Aorta (tissue), 5 donors: ENCODE measurements at regions not wholly inside any gene's neighbourhood (a gene's known extent, or its start where the extent isn't known, plus 50 kb on each side); places are given as distances from the start of the nearest gene placed in this dataset.

Experiments
- ATAC-seq: fragments of 200-7000 bp; cut with Tn5 transposase; one replicate; pipeline ENCODE4 v1.9.1; 2022; ENCODE audit warnings: moderate library complexity; ENCODE audit not compliant: low FRiP score
- DNase-seq, 2 donors: peaks; one replicate each; pipeline ENCODE4 v3.0.0-alpha.2; 2020
- H3K27ac ChIP-seq, 2 donors: one replicate each; pipeline ENCODE4 v1.5.1; 2013; ENCODE audit warnings: low read length in 2 of 2, mild to moderate bottlenecking in 2 of 2, moderate library complexity in 2 of 2, control low read depth in 1 of 2, inconsistent platforms in 1 of 2, low read depth in 1 of 2
- H3K27me3 ChIP-seq, 2 donors: one replicate each; pipeline ENCODE4 v1.6.1; 2013; ENCODE audit warnings: control low read depth in 1 of 2, low read length in 1 of 2, mild to moderate bottlenecking in 1 of 2, moderate library complexity in 1 of 2; ENCODE audit not compliant: insufficient read depth in 2 of 2, control insufficient read depth in 1 of 2
- H3K36me3 ChIP-seq, 2 donors: one replicate each; pipeline ENCODE4 v1.6.1; 2013; ENCODE audit warnings: control low read depth in 1 of 2, low read length in 1 of 2, mild to moderate bottlenecking in 1 of 2; ENCODE audit not compliant: insufficient read depth in 2 of 2, control insufficient read depth in 1 of 2
- H3K4me1 ChIP-seq, 2 donors: one replicate each; pipeline ENCODE4 v1.6.1; 2013; ENCODE audit warnings: low read length in 2 of 2, control low read depth in 1 of 2, mild to moderate bottlenecking in 1 of 2, moderate library complexity in 1 of 2; ENCODE audit not compliant: insufficient read depth in 2 of 2, control insufficient read depth in 1 of 2
- H3K4me3 ChIP-seq, 2 donors: one replicate each; pipeline ENCODE4 v1.5.1; 2013; ENCODE audit warnings: low read length in 2 of 2, control low read depth in 1 of 2, mild to moderate bottlenecking in 1 of 2
- H3K9me3 ChIP-seq: one replicate; pipeline ENCODE4 v1.6.1; 2013; ENCODE audit warnings: mild to moderate bottlenecking, low read length; ENCODE audit not compliant: control insufficient read depth
- WGBS, 2 donors: extraction: QIAGEN DNeasy Blood & Tissue Kit; methylation state at CpG; one replicate each; pipeline ENCODE4 v1.1.7; 2013; 5-methylcytosine and 5-hydroxymethylcytosine counted together
- intact Hi-C, 2 donors: fragments of 100-400 bp; cut with DNase I; formaldehyde crosslinking; loops; one replicate each; pipeline versions ENCODE4 v1.14.2 to v1.15.0; 2022
- donor health status: healthy with polysubstance abuse.
- donor health status: Bipolar disorder and iron deficiency.
- donor health status: DM: no; HTN: no; CAD: no.
- donor health status: DM: no; HTN: no; CAD: no.
- donor health status: DM: yes; HTN: yes; CAD: no.

DNA sequence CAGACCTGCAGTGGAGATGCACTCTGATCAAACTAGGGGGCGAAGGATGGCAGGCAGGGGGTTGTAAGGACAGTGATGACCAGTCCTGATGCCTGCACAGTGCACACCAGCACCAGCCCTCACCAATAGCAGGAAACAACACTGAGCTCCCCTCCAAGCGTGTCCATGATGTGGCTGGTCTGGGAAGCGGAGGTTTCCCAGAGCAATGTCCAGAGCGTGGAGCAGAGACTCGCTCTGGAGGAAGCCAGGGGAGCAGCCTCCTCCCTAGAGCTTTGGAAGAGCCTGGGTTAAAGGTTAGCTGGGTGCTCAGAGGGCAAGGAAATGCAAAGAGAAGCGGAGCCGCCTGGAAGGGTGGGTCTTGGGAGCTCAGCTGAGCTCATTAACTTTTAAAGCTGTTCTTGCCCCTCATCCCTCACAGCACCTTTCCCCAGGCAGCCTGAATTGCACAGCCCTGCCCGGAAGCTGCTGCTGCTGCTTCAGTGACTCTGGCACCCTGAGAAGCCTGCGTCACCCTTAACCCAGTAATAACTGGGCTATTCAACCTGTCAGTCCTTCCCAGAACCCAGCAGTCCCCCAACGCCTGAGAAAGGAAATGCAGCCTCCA lies 162.2 kb upstream of the RAB4A start:
- peak; percentile 72 to 83 for DNase-seq
- 41 to 58% methylated on average over 10 of the region's 10 CpGs for WGBS, 2 donors
- peak; percentile 68 for ATAC-seq
- peak overlapping the region; percentile 86 to 98 for H3K27ac ChIP-seq
- H3K4me3 ChIP-seq, result no peak overlapping the region
- H3K27me3 ChIP-seq, result no peaks in the 10 kb centered on the region
- no peaks in the 10 kb centered on the region for H3K36me3 ChIP-seq
- intact Hi-C loops, result no loop called here
- H3K9me3 ChIP-seq, result no peaks in the 10 kb centered on the region
- H3K4me1 ChIP-seq, result peaks cover 0 to 11% of the 10 kb centered on the region in 2 donors

DNA sequence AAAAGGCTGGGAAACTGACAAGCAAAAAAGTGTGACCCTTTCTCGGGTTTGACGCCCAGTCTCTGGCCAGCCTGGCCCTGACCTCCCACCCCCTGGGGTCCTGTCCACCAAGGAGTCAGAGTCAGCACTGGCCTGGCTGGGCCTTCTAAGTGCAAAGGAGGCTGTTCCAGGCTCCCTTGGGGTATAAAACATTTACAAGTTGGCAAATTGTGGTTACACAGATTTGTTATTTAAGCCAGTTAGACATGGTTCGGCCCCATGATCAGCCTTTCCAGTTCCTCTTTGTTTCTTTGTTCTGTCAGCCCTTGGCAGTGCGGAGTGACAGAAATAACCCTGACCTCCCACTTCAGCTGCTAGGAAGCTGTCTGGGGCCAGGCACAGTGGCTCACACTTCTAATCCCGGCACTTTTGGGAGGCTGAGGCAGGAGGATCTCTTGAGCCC lies 161.6 kb upstream of the RAB4A start:
- Histone ChIP-seq H3K4me3 (no peak overlapping the region), H3K27ac (peak overlapping the region; percentile 86 to 98), H3K27me3 (no peaks in the 10 kb centered on the region), H3K36me3 (no peaks in the 10 kb centered on the region), H3K9me3 (no peaks in the 10 kb centered on the region), H3K4me1 (peaks cover 0 to 11% of the 10 kb centered on the region in 2 donors)
- ATAC-seq (peak; percentile 68), DNase-seq (peak in 1 of 2 donors; percentile 79)
- intact Hi-C loops, result no loop called here
- 5 to 6% methylated on average over 5 of the region's 5 CpGs for WGBS, 2 donors

DNA sequence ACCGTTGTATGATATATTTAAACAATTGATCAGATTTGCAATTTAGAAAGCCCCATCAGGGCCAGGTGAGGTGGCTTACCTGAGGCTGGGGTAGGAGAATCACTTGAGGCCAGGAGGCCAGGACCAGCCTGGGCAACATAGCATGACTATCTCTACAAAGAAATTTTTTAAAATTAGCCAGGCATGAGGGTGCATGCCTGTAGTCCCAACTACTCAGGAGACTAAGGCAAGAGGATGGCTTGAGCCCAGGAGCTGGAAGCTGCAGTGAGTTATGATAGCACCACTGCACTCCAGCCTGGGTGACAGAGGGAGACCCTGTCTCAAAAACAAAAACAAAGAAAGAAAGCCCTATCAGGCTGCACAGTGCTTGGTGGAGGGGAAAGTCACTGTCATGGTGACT lies 159.9 kb upstream of the RAB4A start:
- Histone ChIP-seq H3K36me3 (no peaks in the 10 kb centered on the region), H3K27me3 (no peaks in the 10 kb centered on the region), H3K4me3 (no peak overlapping the region), H3K9me3 (no peaks in the 10 kb centered on the region), H3K27ac (peak overlapping the region in 1 of 2 donors; percentile 1), H3K4me1 (peaks cover 0 to 4% of the 10 kb centered on the region in 2 donors)
- 90 to 93% methylated on average over 1 of the region's 1 CpG for WGBS, 2 donors
- intact Hi-C loops, result no loop called here
- ATAC-seq (no peak), DNase-seq (no peak)

DNA sequence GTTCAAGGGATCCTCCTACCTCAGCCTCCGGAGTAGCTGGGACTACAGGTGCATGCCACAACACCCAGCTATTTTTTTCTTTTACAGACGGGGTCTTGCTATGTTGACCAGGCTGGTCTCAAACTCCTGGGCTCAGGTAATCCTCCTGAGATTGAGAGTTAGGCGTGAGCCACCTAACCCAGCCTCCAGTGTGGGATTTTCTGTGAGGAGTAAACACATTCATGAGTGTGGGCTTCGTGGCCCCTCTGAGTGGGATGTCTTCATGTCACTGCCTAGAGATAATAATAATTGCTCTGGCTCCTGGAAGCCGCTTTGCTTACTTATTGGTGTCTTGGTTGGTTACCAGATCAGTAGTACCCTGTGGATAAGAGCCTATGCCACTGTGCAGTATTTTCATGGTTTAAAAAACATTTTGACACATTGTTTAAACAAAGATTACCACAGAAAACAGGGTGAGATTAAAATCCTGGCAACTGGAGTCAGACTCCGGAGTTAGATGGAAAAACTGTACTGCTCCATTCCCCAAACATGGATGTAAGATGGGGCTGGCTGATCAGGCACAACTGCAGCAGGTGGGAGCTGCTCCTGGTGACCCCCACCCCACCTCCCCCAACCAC lies 159.1 kb upstream of the RAB4A start:
- DNase-seq (no peak), ATAC-seq (no peak)
- Histone ChIP-seq H3K4me3 (no peak overlapping the region), H3K9me3 (no peaks in the 10 kb centered on the region), H3K36me3 (no peaks in the 10 kb centered on the region), H3K27ac (peak overlapping the region in 1 of 2 donors; percentile 12), H3K4me1 (peaks cover 0 to 4% of the 10 kb centered on the region in 2 donors), H3K27me3 (no peaks in the 10 kb centered on the region)
- intact Hi-C loops, result no loop called here
- WGBS, 2 donors, result 51 to 58% methylated on average over 6 of the region's 6 CpGs

DNA sequence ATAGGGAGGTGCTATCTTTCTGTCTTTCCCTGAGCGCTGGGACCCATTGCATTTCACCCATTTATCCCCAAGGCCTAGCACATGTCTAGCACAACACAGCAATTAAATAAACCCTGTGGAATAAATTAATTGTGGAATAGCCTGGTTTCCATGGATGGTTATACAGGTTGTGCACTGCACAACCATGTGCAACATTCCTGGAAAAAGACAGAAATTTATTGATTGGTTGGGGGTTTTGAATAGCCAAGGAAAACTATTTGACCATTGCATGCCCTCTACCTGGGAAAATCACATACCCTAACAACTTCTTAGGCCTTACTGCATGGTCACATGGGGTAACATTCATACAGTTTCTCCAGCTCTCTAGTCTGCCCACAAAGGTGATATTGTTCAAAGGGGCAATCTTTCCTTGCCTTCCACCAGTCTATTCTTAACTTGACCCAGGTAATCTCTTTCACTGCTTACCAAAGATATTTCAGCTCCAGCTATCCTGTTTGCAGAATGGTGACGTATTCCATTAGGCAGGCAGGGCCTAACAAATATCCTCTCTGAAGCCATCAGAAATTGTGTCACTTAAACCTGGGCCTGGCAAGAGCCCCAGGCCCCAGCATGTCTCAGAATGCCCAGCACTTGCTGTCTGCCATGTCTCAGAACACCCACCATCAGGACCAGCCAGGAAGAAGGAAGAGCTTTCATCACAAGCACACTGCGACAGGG lies 157.9 kb upstream of the RAB4A start:
- ATAC-seq (no peak), DNase-seq (no peak)
- H3K27ac ChIP-seq, result no peak overlapping the region
- H3K4me1 ChIP-seq, result peaks cover 0 to 4% of the 10 kb centered on the region in 2 donors
- H3K9me3 ChIP-seq, result no peaks in the 10 kb centered on the region
- H3K27me3 ChIP-seq, result no peaks in the 10 kb centered on the region
- intact Hi-C loops, result no loop called here
- no peaks in the 10 kb centered on the region for H3K36me3 ChIP-seq
- WGBS, 2 donors, result 99% methylated on average over 3 of the region's 3 CpGs
- H3K4me3 ChIP-seq, result no peak overlapping the region

DNA sequence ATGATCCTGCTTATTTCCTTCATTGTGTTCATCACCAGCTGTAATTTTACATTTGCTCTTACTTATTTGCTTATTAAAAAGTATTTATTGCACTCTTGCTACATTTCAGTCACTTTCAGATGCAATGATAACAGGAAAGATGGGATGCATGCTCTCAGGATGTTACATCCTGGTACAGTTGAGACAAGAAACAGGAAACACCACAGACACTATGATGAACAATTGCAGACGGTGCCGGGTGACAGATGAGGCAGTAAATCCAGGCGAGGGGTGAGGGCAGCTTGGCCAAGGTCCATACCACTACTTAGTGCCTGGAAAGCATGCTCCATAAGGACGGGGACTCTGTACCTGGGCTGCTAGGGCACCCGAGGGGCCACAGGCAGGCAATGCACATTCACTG lies 156.6 kb upstream of the RAB4A start:
- H3K27ac ChIP-seq, result no peak overlapping the region
- no peaks in the 10 kb centered on the region for H3K27me3 ChIP-seq
- H3K4me1 ChIP-seq, result no peaks in the 10 kb centered on the region
- no peak for DNase-seq
- H3K4me3 ChIP-seq, result no peak overlapping the region
- H3K36me3 ChIP-seq, result no peaks in the 10 kb centered on the region
- intact Hi-C loops, result no loop called here
- 87 to 89% methylated on average over 5 of the region's 5 CpGs for WGBS, 2 donors
- no peak for ATAC-seq
- no peaks in the 10 kb centered on the region for H3K9me3 ChIP-seq

DNA sequence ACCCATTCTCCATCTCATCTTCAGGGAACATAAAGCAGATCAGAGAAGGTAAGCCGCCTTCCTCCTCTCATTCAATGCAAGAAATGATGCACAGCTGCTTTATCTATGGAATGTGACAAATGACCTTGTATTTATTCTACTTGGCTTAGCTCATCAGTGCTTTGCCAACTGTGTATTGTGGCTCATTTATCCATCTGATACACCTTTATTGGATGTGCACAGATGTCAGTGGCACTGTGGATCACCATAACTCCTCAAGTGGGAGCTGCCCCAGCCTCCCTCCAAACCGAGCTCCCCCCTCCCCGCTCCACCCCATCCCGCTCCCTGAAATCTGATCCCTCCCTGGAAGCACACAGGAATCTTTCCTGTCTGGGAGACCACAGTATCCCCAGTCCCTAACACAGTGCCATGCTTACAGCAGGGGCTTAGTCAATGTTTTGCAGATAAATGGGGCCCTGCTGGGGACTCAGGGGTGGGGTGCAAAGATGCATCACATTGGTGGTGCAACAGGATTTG lies 156.0 kb upstream of the RAB4A start:
- no peak overlapping the region for H3K27ac ChIP-seq
- no peaks in the 10 kb centered on the region for H3K4me1 ChIP-seq
- no peak for DNase-seq

DNA sequence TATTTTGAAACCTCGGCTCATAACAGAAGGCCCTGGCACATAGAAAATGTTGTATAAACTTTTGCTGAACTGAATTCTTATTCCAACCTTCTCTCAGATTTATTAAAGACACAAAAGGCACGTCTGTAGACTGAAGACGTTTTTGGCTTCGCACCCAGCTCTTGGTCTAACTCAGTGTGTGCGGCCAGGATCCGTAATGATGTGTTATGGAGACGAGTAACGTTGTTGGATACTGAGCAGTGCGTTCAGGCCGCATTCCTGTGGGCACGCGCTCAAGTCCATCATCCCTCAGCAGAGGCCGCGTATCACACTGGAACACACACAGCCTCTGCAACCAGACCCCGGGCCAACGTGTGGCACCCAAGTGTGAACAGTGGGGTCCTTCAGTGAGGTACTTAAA lies 154.8 kb upstream of the RAB4A start:
- no peaks in the 10 kb centered on the region for H3K27me3 ChIP-seq
- H3K9me3 ChIP-seq, result no peaks in the 10 kb centered on the region
- H3K36me3 ChIP-seq, result no peaks in the 10 kb centered on the region
- no peak overlapping the region for H3K4me3 ChIP-seq
- intact Hi-C loops, result loop anchor here in 1 of 2 donors (5.0 kb wide), 1 partner anchor 34 kb away; no protein-coding TSS in a partner anchor
- 60 to 74% methylated on average over 16 of the region's 16 CpGs for WGBS, 2 donors
- H3K27ac ChIP-seq, result no peak overlapping the region
- peak in 1 of 2 donors; percentile 59 for DNase-seq
- no peaks in the 10 kb centered on the region for H3K4me1 ChIP-seq
- ATAC-seq, result no peak

More for the DNA sequence above, 156.0 kb upstream of the RAB4A start:
- no peaks in the 10 kb centered on the region for H3K9me3 ChIP-seq
- no peaks in the 10 kb centered on the region for H3K27me3 ChIP-seq
- H3K4me3 ChIP-seq, result no peak overlapping the region
- WGBS, 2 donors, result 86% methylated on average over 4 of the region's 4 CpGs
- intact Hi-C loops, result loop anchor here in 1 of 2 donors (5.0 kb wide), 1 partner anchor 33 kb away; no protein-coding TSS in a partner anchor
- no peaks in the 10 kb centered on the region for H3K36me3 ChIP-seq
- ATAC-seq, result no peak
